Thymus (tissue), 11 donors: ENCODE measurements at regions not wholly inside any gene's neighbourhood (a gene's known extent, or its start where the extent isn't known, plus 50 kb on each side); places are given as distances from the start of the nearest gene placed in this dataset.

Experiments
- DNase-seq, 9 donors: peaks; one replicate each; pipeline ENCODE4 v3.0.0-alpha.2; 2013; ENCODE audit warnings: low spot score in 9 of 9, low read depth in 6 of 9, missing footprints in 1 of 9
- H3K27ac ChIP-seq, 2 donors: one replicate each; pipeline ENCODE4 v1.5.1; 2013; ENCODE audit warnings: control low read depth in 1 of 2, low read depth in 1 of 2, low read length in 1 of 2, mild to moderate bottlenecking in 1 of 2, moderate library complexity in 1 of 2
- H3K27me3 ChIP-seq, 2 donors: one replicate each; pipeline ENCODE4 v1.5.1; 2013; ENCODE audit warnings: low read length in 1 of 2; ENCODE audit not compliant: control insufficient read depth in 2 of 2, insufficient read depth in 1 of 2
- H3K36me3 ChIP-seq, 2 donors: one replicate each; pipeline ENCODE4 v1.5.1; 2013; ENCODE audit warnings: low read length in 1 of 2, mild to moderate bottlenecking in 1 of 2, moderate library complexity in 1 of 2; ENCODE audit not compliant: control insufficient read depth in 2 of 2, insufficient read depth in 2 of 2
- H3K4me1 ChIP-seq, 2 donors: one replicate each; pipeline ENCODE4 v1.5.1; 2013; ENCODE audit warnings: low read length in 2 of 2; ENCODE audit not compliant: control insufficient read depth in 2 of 2, insufficient read depth in 2 of 2
- H3K4me3 ChIP-seq, 2 donors: one replicate each; pipeline ENCODE4 v1.5.1; 2013; ENCODE audit warnings: low read length in 2 of 2, control low read depth in 1 of 2, mild to moderate bottlenecking in 1 of 2
- H3K9me3 ChIP-seq, 2 donors: one replicate each; pipeline ENCODE4 v1.5.1; 2013; ENCODE audit warnings: low read length in 1 of 2, mild to moderate bottlenecking in 1 of 2; ENCODE audit not compliant: control insufficient read depth in 2 of 2, insufficient read depth in 1 of 2
- WGBS: extraction: QIAGEN DNeasy Blood & Tissue Kit; methylation state at CpG from one replicate; pipeline ENCODE4 v1.1.7; 2013; 5-methylcytosine and 5-hydroxymethylcytosine counted together
- donor health status: healthy.

- Histone ChIP-seq H3K4me1 (peaks cover 0 to 13% of the 10 kb centered on the region in 2 donors), H3K9me3 (no peaks in the 10 kb centered on the region), H3K36me3 (no peaks in the 10 kb centered on the region), H3K27me3 (no peaks in the 10 kb centered on the region), H3K27ac (no peak overlapping the region), H3K4me3 (no peak overlapping the region)
- no peak for DNase-seq
- 89% methylated on average over 3 of the region's 3 CpGs for WGBS
Measured at GRCh38 chr2:145757503-145758246, 1237.8 kb upstream of the ZEB2 start.

GRCh38 chr2:145755019-145755837 lies 1235.3 kb upstream of the ZEB2 start:
- 98% methylated on average over 6 of the region's 6 CpGs for WGBS
- peaks cover 0 to 21% of the 10 kb centered on the region in 2 donors for H3K4me1 ChIP-seq
- no peak for DNase-seq

DNA sequence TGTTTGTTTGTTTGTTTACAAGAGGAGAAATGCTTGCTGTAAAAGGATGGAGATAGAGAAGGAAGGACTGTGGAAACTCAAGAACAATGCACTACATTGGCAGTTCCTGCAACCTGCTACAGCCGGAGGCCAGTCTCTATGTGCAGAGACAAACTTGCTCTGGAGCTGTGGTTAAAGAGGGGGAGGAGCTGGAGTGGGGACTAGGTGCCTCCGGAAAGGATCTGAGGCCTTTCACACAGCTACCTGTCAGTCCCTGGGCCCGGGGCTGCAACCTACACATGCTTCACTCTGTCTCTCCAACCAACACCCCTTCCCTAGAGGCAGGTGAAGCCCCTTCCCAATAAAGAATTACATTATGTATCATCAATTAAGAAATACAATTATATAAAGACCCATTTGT lies 1234.0 kb upstream of the ZEB2 start:
- Histone ChIP-seq H3K27ac (no peak overlapping the region), H3K9me3 (no peaks in the 10 kb centered on the region), H3K4me1 (peaks cover 0 to 21% of the 10 kb centered on the region in 2 donors), H3K4me3 (no peak overlapping the region), H3K27me3 (no peaks in the 10 kb centered on the region), H3K36me3 (no peaks in the 10 kb centered on the region)
- WGBS, result 13% methylated on average over 3 of the region's 3 CpGs
- peak in 3 of 9 donors; percentile 22 to 56 (median 37) for DNase-seq

More at GRCh38 chr2:145755019-145755837, 1235.3 kb upstream of the ZEB2 start:
- Histone ChIP-seq H3K27me3 (no peaks in the 10 kb centered on the region), H3K27ac (no peak overlapping the region), H3K36me3 (no peaks in the 10 kb centered on the region), H3K9me3 (no peaks in the 10 kb centered on the region), H3K4me3 (no peak overlapping the region)

GRCh38 chr2:145753041-145753608 lies 1233.2 kb upstream of the ZEB2 start:
- H3K9me3 ChIP-seq, result no peaks in the 10 kb centered on the region
- H3K36me3 ChIP-seq, result no peaks in the 10 kb centered on the region
- no peak for DNase-seq
- H3K27me3 ChIP-seq, result no peaks in the 10 kb centered on the region
- peaks cover 0 to 21% of the 10 kb centered on the region in 2 donors for H3K4me1 ChIP-seq
- H3K4me3 ChIP-seq, result no peak overlapping the region
- 89% methylated on average over 6 of the region's 6 CpGs for WGBS
- peak overlapping the region in 1 of 2 donors; percentile 2 for H3K27ac ChIP-seq

GRCh38 chr2:145752091-145752806 lies 1232.3 kb upstream of the ZEB2 start:
- no peaks in the 10 kb centered on the region for H3K27me3 ChIP-seq
- no peaks in the 10 kb centered on the region for H3K36me3 ChIP-seq
- H3K4me1 ChIP-seq, result peaks cover 0 to 21% of the 10 kb centered on the region in 2 donors
- H3K27ac ChIP-seq, result peak overlapping the region in 1 of 2 donors; percentile 33
- WGBS, result 62% methylated on average over 5 of the region's 5 CpGs
- peak in 7 of 9 donors; percentile 16 to 72 (median 29) for DNase-seq
- H3K9me3 ChIP-seq, result no peaks in the 10 kb centered on the region
- no peak overlapping the region for H3K4me3 ChIP-seq

GRCh38 chr2:145751629-145752028 lies 1231.7 kb upstream of the ZEB2 start:
- Histone ChIP-seq H3K9me3 (no peaks in the 10 kb centered on the region), H3K27me3 (no peaks in the 10 kb centered on the region), H3K27ac (no peak overlapping the region), H3K4me1 (peaks cover 0 to 21% of the 10 kb centered on the region in 2 donors), H3K36me3 (no peaks in the 10 kb centered on the region), H3K4me3 (no peak overlapping the region)
- 51% methylated on average over 6 of the region's 6 CpGs for WGBS
- peak in 1 of 9 donors; percentile 30 for DNase-seq

- Histone ChIP-seq H3K9me3 (no peaks in the 10 kb centered on the region), H3K4me1 (peaks cover 0 to 21% of the 10 kb centered on the region in 2 donors), H3K27me3 (no peaks in the 10 kb centered on the region), H3K27ac (no peak overlapping the region), H3K36me3 (no peaks in the 10 kb centered on the region), H3K4me3 (no peak overlapping the region)
- no peak for DNase-seq
- WGBS, result 38% methylated on average over 1 of the region's 1 CpG
Measured at GRCh38 chr2:145751155-145751554, 1231.2 kb upstream of the ZEB2 start.

DNA sequence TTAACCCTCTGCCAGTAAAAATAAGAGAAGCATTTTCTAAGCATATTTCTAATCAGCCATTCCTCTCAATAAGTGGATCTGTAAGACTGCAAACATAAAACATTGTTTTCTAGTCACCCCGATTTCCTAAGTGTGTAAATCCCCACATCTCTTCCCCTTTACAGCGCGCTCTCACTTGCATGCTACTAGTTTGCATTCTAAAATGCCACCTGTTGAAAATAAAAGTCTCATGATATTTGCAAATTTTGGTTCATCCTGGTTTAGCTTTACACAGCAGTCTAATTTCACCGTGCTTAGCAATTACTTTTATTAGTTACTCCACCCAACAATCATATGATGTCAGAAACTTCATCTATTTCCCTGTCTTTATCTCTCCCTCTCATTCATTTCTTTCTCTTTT lies 1230.7 kb upstream of the ZEB2 start:
- Histone ChIP-seq H3K4me1 (peaks cover 0 to 21% of the 10 kb centered on the region in 2 donors), H3K4me3 (no peak overlapping the region), H3K27ac (peak overlapping the region in 1 of 2 donors; percentile 28), H3K9me3 (no peaks in the 10 kb centered on the region), H3K36me3 (no peaks in the 10 kb centered on the region), H3K27me3 (no peaks in the 10 kb centered on the region)
- no peak for DNase-seq
- 86% methylated on average over 4 of the region's 4 CpGs for WGBS
